ENCODE measurements at regions not wholly inside any gene's neighbourhood (a gene's known extent, or its start where the extent isn't known, plus 50 kb on each side); places are given as distances from the start of the nearest gene placed in this dataset.

GRCh38 chr4:114173968-114174367 is 194.5 kb upstream of the ARSJ start:
- Histone ChIP-seq H3K27ac (ENCODE audit: low read depth, low read length, poor library complexity, severe bottlenecking) (no peak overlapping the region), H3K27me3 (replicated peaks; ENCODE audit: insufficient read depth, low read depth, low read length, poor library complexity) (no peaks in the 10 kb centered on the region), H3K9me3 (ENCODE audit: low read depth, low read length, poor library complexity, severe bottlenecking) (no peaks in the 10 kb centered on the region), H3K4me3 (ENCODE audit: low read depth, low read length, poor library complexity, severe bottlenecking) (no peak overlapping the region), H3K36me3 (ENCODE audit: insufficient read depth, low read length, poor library complexity, severe bottlenecking) (no peaks in the 10 kb centered on the region), H3K4me1 (ENCODE audit: insufficient read depth, low read length, poor library complexity, severe bottlenecking) (no peaks in the 10 kb centered on the region)
- CTCF ChIA-PET, result no interaction called here
- POLR2A ChIA-PET (ENCODE audit: low non-redundant PET), result no interaction called here
- no peak for DNase-seq (ENCODE audit: low spot score)
- no TSS peak for BruUV-seq (replicated peaks)
- intact Hi-C loops (cut with micrococcal nuclease; ENCODE audit: unreplicated experiment), result no loop called here
- TF ChIP-seq EZH2 (IDR thresholded peaks at IDR 0.05; ENCODE audit: borderline replicate concordance, low read depth, low read length, poor library complexity, severe bottlenecking) (no peak), CTCF (conservative IDR thresholded peaks at IDR 0.05; ENCODE audit: low read depth, low read length) (no peak)

GRCh38 chr4:114177628-114178027 is 198.2 kb upstream of the ARSJ start:
- ChIA-PET CTCF (no interaction called here), POLR2A (ENCODE audit: low non-redundant PET) (no interaction called here)
- no peaks in the 10 kb centered on the region for H3K27me3 ChIP-seq (replicated peaks; ENCODE audit: insufficient read depth, low read depth, low read length, poor library complexity)
- no peak for DNase-seq (ENCODE audit: low spot score)
- intact Hi-C loops (cut with micrococcal nuclease; ENCODE audit: unreplicated experiment), result no loop called here
- no peaks in the 10 kb centered on the region for H3K4me1 ChIP-seq (ENCODE audit: insufficient read depth, low read length, poor library complexity, severe bottlenecking)
- peaks cover under 1% of the 10 kb centered on the region for H3K9me3 ChIP-seq (ENCODE audit: low read depth, low read length, poor library complexity, severe bottlenecking)
- H3K4me3 ChIP-seq (ENCODE audit: low read depth, low read length, poor library complexity, severe bottlenecking), result no peak overlapping the region
- no peaks in the 10 kb centered on the region for H3K36me3 ChIP-seq (ENCODE audit: insufficient read depth, low read length, poor library complexity, severe bottlenecking)
- no peak overlapping the region for H3K27ac ChIP-seq (ENCODE audit: low read depth, low read length, poor library complexity, severe bottlenecking)
- no TSS peak for BruUV-seq (replicated peaks)
- TF ChIP-seq EZH2 (IDR thresholded peaks at IDR 0.05; ENCODE audit: borderline replicate concordance, low read depth, low read length, poor library complexity, severe bottlenecking), result no peak
- no peak for TF ChIP-seq CTCF (conservative IDR thresholded peaks at IDR 0.05; ENCODE audit: low read depth, low read length)

- Histone ChIP-seq H3K27ac (ENCODE audit: low read depth, low read length, poor library complexity, severe bottlenecking) (no peak overlapping the region), H3K27me3 (replicated peaks; ENCODE audit: insufficient read depth, low read depth, low read length, poor library complexity) (no peaks in the 10 kb centered on the region), H3K4me3 (ENCODE audit: low read depth, low read length, poor library complexity, severe bottlenecking) (no peak overlapping the region), H3K9me3 (ENCODE audit: low read depth, low read length, poor library complexity, severe bottlenecking) (peaks cover 8% of the 10 kb centered on the region), H3K4me1 (ENCODE audit: insufficient read depth, low read length, poor library complexity, severe bottlenecking) (no peaks in the 10 kb centered on the region), H3K36me3 (ENCODE audit: insufficient read depth, low read length, poor library complexity, severe bottlenecking) (no peaks in the 10 kb centered on the region)
- POLR2A ChIA-PET (ENCODE audit: low non-redundant PET), result no interaction called here
- no TSS peak for BruUV-seq (replicated peaks)
- TF ChIP-seq CTCF (conservative IDR thresholded peaks at IDR 0.05; ENCODE audit: low read depth, low read length) (no peak), EZH2 (IDR thresholded peaks at IDR 0.05; ENCODE audit: borderline replicate concordance, low read depth, low read length, poor library complexity, severe bottlenecking) (no peak)
- no peak for DNase-seq (ENCODE audit: low spot score)
- intact Hi-C loops (cut with micrococcal nuclease; ENCODE audit: unreplicated experiment), result no loop called here
- CTCF ChIA-PET, result no interaction called here
These were observed 198.9 kb upstream of the ARSJ start for GRCh38 chr4:114178392-114178791.
